HL-60 (cell line): ENCODE measurements at regions not wholly inside any gene's neighbourhood (a gene's known extent, or its start where the extent isn't known, plus 50 kb on each side); places are given as distances from the start of the nearest gene placed in this dataset.
"Not testable (repeated sequence)": the region's sequence is repeated elsewhere in the genome, so short reads cannot be mapped to it uniquely, and the experiment has no call there.

Experiments
- GABPA ChIP-seq: IDR thresholded peaks from 2 replicates; pipeline ENCODE4 v1.6.1; 2012; ENCODE audit warnings: low read depth
- POLR2AphosphoS5 ChIP-seq: IDR thresholded peaks from 2 replicates; pipeline ENCODE4 v1.6.1; 2012; ENCODE audit warnings: low read depth
- SPI1 ChIP-seq: IDR thresholded peaks from 2 replicates; pipeline ENCODE4 v1.6.1; 2012; ENCODE audit warnings: low read depth, mild to moderate bottlenecking, borderline replicate concordance
- TF ChIP-seq, protein P1 (sequence below): IDR thresholded peaks from one replicate; pipeline ENCODE4 v1.5.1; 2011; ENCODE audit warnings: low read length, control low read depth, inconsistent platforms; ENCODE audit not compliant: insufficient read depth
- TF ChIP-seq, protein P2 (sequence below): IDR thresholded peaks from 2 replicates; pipeline ENCODE4 v1.6.1; 2012; ENCODE audit warnings: low read depth; ENCODE audit not compliant: insufficient replicate concordance

DNA sequence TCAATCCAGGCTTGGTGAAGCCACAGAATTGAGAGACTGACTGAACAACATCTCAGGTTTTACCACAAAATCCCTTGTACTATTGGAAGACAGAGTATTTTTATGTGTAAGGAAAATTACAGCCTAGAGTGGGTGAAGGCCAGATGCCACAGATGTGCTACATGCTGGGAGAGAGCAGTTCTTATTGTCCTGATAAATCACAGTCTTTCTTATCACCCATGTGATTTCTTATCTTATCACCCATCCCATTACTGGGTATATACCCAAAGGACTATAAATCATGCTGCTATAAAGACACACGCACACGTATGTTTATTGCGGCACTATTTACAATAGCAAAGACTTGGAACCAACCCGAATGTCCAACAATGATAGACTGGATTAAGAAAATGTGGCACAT lies 1008.0 kb upstream of the DDX18 start:
- TF ChIP-seq POLR2AphosphoS5, GABPA, SPI1: not testable (repeated sequence)
- TF ChIP-seq, protein P1, sequence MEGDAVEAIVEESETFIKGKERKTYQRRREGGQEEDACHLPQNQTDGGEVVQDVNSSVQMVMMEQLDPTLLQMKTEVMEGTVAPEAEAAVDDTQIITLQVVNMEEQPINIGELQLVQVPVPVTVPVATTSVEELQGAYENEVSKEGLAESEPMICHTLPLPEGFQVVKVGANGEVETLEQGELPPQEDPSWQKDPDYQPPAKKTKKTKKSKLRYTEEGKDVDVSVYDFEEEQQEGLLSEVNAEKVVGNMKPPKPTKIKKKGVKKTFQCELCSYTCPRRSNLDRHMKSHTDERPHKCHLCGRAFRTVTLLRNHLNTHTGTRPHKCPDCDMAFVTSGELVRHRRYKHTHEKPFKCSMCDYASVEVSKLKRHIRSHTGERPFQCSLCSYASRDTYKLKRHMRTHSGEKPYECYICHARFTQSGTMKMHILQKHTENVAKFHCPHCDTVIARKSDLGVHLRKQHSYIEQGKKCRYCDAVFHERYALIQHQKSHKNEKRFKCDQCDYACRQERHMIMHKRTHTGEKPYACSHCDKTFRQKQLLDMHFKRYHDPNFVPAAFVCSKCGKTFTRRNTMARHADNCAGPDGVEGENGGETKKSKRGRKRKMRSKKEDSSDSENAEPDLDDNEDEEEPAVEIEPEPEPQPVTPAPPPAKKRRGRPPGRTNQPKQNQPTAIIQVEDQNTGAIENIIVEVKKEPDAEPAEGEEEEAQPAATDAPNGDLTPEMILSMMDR, result not testable (repeated sequence)
- TF ChIP-seq, protein P2, sequence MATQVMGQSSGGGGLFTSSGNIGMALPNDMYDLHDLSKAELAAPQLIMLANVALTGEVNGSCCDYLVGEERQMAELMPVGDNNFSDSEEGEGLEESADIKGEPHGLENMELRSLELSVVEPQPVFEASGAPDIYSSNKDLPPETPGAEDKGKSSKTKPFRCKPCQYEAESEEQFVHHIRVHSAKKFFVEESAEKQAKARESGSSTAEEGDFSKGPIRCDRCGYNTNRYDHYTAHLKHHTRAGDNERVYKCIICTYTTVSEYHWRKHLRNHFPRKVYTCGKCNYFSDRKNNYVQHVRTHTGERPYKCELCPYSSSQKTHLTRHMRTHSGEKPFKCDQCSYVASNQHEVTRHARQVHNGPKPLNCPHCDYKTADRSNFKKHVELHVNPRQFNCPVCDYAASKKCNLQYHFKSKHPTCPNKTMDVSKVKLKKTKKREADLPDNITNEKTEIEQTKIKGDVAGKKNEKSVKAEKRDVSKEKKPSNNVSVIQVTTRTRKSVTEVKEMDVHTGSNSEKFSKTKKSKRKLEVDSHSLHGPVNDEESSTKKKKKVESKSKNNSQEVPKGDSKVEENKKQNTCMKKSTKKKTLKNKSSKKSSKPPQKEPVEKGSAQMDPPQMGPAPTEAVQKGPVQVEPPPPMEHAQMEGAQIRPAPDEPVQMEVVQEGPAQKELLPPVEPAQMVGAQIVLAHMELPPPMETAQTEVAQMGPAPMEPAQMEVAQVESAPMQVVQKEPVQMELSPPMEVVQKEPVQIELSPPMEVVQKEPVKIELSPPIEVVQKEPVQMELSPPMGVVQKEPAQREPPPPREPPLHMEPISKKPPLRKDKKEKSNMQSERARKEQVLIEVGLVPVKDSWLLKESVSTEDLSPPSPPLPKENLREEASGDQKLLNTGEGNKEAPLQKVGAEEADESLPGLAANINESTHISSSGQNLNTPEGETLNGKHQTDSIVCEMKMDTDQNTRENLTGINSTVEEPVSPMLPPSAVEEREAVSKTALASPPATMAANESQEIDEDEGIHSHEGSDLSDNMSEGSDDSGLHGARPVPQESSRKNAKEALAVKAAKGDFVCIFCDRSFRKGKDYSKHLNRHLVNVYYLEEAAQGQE, result not testable (repeated sequence)
